SJSA1 (cell line): ENCODE measurements at regions not wholly inside any gene's neighbourhood (a gene's known extent, or its start where the extent isn't known, plus 50 kb on each side); places are given as distances from the start of the nearest gene placed in this dataset.

Experiments used
- DNase-seq, 2 experiments: peaks; one replicate each; pipeline ENCODE4 v3.0.0-alpha.2; 2015 to 2020; ENCODE audit warnings: low spot score in 2 of 2, low read depth in 1 of 2
- H3K27ac ChIP-seq: fragments of 250-450 bp; sonication (Bioruptor Pico); 2 replicates; pipeline ENCODE4 v1.5.1; 2020; ENCODE audit warnings: mild to moderate bottlenecking, moderate library complexity
- H3K27me3 ChIP-seq: fragments of 250-450 bp; sonication (Bioruptor Pico); replicated peaks from 2 replicates; pipeline ENCODE4 v1.5.1; 2020; ENCODE audit warnings: mild to moderate bottlenecking, moderate library complexity
- H3K36me3 ChIP-seq: fragments of 250-450 bp; sonication (Bioruptor Pico); 2 replicates; pipeline ENCODE4 v1.5.1; 2020; ENCODE audit warnings: mild to moderate bottlenecking
- H3K4me1 ChIP-seq: fragments of 250-450 bp; sonication (Bioruptor Pico); replicated peaks from 2 replicates; pipeline ENCODE4 v1.6.1; 2021; ENCODE audit warnings: mild to moderate bottlenecking
- H3K4me3 ChIP-seq: fragments of 250-450 bp; sonication (Bioruptor Pico); 2 replicates; pipeline ENCODE4 v1.5.1; 2020; ENCODE audit warnings: mild to moderate bottlenecking
- H3K9me3 ChIP-seq: fragments of 250-450 bp; sonication (Bioruptor Pico); replicated peaks from 2 replicates; pipeline ENCODE4 v1.5.1; 2020; ENCODE audit warnings: mild to moderate bottlenecking

GRCh38 chr4:139611391-139611790 lies 54.2 kb upstream of the MGST2 start:
- Histone ChIP-seq H3K4me1 (peaks cover 19% of the 10 kb centered on the region), H3K36me3 (no peaks in the 10 kb centered on the region), H3K27ac (no peak overlapping the region), H3K4me3 (no peak overlapping the region), H3K9me3 (no peaks in the 10 kb centered on the region), H3K27me3 (no peaks in the 10 kb centered on the region)
- DNase-seq: no peak

GRCh38 chr4:139609647-139610046 lies 53.6 kb upstream of the SETD7 start:
- Histone ChIP-seq H3K27me3 (no peaks in the 10 kb centered on the region), H3K9me3 (no peaks in the 10 kb centered on the region), H3K27ac (no peak overlapping the region), H3K4me1 (peaks cover 20% of the 10 kb centered on the region), H3K36me3 (no peaks in the 10 kb centered on the region), H3K4me3 (no peak overlapping the region)
- peak; percentile 52 to 63 for DNase-seq

GRCh38 chr4:139607502-139608060 lies 51.6 kb upstream of the SETD7 start:
- Histone ChIP-seq H3K4me1 (peaks cover 34% of the 10 kb centered on the region), H3K36me3 (no peaks in the 10 kb centered on the region), H3K4me3 (no peak overlapping the region), H3K27ac (no peak overlapping the region), H3K9me3 (no peaks in the 10 kb centered on the region), H3K27me3 (no peaks in the 10 kb centered on the region)
- no peak for DNase-seq

GRCh38 chr4:139606579-139607501 lies 50.8 kb upstream of the SETD7 start:
- no peaks in the 10 kb centered on the region for H3K36me3 ChIP-seq
- H3K9me3 ChIP-seq: no peaks in the 10 kb centered on the region
- peak; percentile 60 to 65 for DNase-seq
- no peaks in the 10 kb centered on the region for H3K27me3 ChIP-seq
- no peak overlapping the region for H3K27ac ChIP-seq
- H3K4me1 ChIP-seq: peaks cover 38% of the 10 kb centered on the region
- H3K4me3 ChIP-seq: no peak overlapping the region

GRCh38 chr4:139606103-139606502 lies 50.1 kb upstream of the SETD7 start:
- Histone ChIP-seq H3K4me1 (peaks cover 38% of the 10 kb centered on the region), H3K36me3 (no peaks in the 10 kb centered on the region), H3K9me3 (no peaks in the 10 kb centered on the region), H3K27me3 (no peaks in the 10 kb centered on the region), H3K27ac (no peak overlapping the region), H3K4me3 (no peak overlapping the region)
- DNase-seq: no peak
